ENCODE measurements at regions not wholly inside any gene's neighbourhood (a gene's known extent, or its start where the extent isn't known, plus 50 kb on each side); places are given as distances from the start of the nearest gene placed in this dataset.

- TF ChIP-seq POLR2A (IDR thresholded peaks at IDR 0.05) = no peak
- TF ChIP-seq, protein P1, sequence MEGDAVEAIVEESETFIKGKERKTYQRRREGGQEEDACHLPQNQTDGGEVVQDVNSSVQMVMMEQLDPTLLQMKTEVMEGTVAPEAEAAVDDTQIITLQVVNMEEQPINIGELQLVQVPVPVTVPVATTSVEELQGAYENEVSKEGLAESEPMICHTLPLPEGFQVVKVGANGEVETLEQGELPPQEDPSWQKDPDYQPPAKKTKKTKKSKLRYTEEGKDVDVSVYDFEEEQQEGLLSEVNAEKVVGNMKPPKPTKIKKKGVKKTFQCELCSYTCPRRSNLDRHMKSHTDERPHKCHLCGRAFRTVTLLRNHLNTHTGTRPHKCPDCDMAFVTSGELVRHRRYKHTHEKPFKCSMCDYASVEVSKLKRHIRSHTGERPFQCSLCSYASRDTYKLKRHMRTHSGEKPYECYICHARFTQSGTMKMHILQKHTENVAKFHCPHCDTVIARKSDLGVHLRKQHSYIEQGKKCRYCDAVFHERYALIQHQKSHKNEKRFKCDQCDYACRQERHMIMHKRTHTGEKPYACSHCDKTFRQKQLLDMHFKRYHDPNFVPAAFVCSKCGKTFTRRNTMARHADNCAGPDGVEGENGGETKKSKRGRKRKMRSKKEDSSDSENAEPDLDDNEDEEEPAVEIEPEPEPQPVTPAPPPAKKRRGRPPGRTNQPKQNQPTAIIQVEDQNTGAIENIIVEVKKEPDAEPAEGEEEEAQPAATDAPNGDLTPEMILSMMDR (IDR thresholded peaks at IDR 0.05) = no peak
These were observed 290.6 kb downstream of the SATB1 start for GRCh38 chr3:18134386-18135059.
